ENCODE measurements at regions not wholly inside any gene's neighbourhood (a gene's known extent, or its start where the extent isn't known, plus 50 kb on each side); places are given as distances from the start of the nearest gene placed in this dataset.

DNA sequence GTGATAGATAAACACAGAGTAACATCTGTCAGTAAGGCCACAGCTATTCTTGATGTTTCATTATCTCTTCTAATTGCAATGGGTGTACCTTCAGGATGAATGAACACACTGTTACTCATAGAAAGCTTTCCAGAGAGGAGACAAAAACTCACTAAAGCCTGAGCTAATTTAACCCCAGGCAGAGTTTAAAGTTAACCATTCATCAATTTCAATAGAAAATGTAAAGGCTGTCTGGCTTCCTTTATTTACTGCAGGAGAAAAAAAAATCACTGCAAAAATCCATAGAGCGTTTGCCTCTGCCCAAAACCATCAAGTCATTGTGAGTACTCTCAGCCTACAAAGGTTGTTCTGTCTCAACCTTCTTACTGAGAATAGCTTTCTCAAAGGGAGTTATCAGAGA, 376.9 kb downstream of the PPP4R3C start:
- TF ChIP-seq NFIC (IDR thresholded peaks at IDR 0.05) (no peak), TEAD4 (IDR thresholded peaks at IDR 0.05) (no peak), YY1 (IDR thresholded peaks at IDR 0.05; ENCODE audit: low read depth) (no peak), TAF1 (IDR thresholded peaks at IDR 0.05; ENCODE audit: low read depth) (no peak), CREB1 (IDR thresholded peaks at IDR 0.05; ENCODE audit: low read depth) (no peak), ZBTB7A (IDR thresholded peaks at IDR 0.05; ENCODE audit: low read depth) (no peak), EGR1 (IDR thresholded peaks at IDR 0.05) (no peak), EP300 (IDR thresholded peaks at IDR 0.05; ENCODE audit: borderline replicate concordance) (no peak), CEBPB (IDR thresholded peaks at IDR 0.05) (no peak), TCF12 (IDR thresholded peaks at IDR 0.05; ENCODE audit: low read depth) (no peak), RAD21 (IDR thresholded peaks at IDR 0.05; ENCODE audit: low read depth) (no peak), FOXM1 (IDR thresholded peaks at IDR 0.05; ENCODE audit: borderline replicate concordance, low read depth) (no peak)
- TF ChIP-seq, protein P1, sequence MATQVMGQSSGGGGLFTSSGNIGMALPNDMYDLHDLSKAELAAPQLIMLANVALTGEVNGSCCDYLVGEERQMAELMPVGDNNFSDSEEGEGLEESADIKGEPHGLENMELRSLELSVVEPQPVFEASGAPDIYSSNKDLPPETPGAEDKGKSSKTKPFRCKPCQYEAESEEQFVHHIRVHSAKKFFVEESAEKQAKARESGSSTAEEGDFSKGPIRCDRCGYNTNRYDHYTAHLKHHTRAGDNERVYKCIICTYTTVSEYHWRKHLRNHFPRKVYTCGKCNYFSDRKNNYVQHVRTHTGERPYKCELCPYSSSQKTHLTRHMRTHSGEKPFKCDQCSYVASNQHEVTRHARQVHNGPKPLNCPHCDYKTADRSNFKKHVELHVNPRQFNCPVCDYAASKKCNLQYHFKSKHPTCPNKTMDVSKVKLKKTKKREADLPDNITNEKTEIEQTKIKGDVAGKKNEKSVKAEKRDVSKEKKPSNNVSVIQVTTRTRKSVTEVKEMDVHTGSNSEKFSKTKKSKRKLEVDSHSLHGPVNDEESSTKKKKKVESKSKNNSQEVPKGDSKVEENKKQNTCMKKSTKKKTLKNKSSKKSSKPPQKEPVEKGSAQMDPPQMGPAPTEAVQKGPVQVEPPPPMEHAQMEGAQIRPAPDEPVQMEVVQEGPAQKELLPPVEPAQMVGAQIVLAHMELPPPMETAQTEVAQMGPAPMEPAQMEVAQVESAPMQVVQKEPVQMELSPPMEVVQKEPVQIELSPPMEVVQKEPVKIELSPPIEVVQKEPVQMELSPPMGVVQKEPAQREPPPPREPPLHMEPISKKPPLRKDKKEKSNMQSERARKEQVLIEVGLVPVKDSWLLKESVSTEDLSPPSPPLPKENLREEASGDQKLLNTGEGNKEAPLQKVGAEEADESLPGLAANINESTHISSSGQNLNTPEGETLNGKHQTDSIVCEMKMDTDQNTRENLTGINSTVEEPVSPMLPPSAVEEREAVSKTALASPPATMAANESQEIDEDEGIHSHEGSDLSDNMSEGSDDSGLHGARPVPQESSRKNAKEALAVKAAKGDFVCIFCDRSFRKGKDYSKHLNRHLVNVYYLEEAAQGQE (IDR thresholded peaks at IDR 0.05; ENCODE audit: low read depth), result no peak
- TF ChIP-seq, protein P2, sequence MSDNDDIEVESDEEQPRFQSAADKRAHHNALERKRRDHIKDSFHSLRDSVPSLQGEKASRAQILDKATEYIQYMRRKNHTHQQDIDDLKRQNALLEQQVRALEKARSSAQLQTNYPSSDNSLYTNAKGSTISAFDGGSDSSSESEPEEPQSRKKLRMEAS (IDR thresholded peaks at IDR 0.05), result no peak
- TF ChIP-seq, protein P3, sequence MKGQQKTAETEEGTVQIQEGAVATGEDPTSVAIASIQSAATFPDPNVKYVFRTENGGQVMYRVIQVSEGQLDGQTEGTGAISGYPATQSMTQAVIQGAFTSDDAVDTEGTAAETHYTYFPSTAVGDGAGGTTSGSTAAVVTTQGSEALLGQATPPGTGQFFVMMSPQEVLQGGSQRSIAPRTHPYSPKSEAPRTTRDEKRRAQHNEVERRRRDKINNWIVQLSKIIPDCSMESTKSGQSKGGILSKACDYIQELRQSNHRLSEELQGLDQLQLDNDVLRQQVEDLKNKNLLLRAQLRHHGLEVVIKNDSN (IDR thresholded peaks at IDR 0.05), result no peak

DNA sequence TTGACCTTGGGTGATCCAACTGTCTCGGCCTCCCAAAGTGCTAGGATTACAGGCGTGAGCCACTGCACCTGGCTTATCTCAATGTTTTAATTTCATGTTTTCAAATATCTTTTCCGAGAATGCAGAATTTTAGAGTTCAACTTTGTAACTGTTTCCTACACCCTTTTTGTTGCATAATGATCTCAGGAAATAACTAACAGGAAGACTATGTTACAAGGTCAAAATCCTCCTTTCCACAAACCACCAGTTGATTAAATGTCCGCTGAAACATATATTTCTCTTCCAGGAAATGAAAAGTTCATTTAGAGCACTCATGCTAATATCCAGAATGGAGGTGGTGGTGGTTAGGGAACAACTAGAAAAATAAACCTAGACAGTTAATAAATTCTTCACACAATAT, 377.8 kb downstream of the PPP4R3C start:
- TF ChIP-seq TCF12 (IDR thresholded peaks at IDR 0.05; ENCODE audit: low read depth) (no peak), YY1 (IDR thresholded peaks at IDR 0.05; ENCODE audit: low read depth) (no peak), EGR1 (IDR thresholded peaks at IDR 0.05) (no peak), CREB1 (IDR thresholded peaks at IDR 0.05; ENCODE audit: low read depth) (no peak), TEAD4 (IDR thresholded peaks at IDR 0.05) (no peak), EP300 (IDR thresholded peaks at IDR 0.05; ENCODE audit: borderline replicate concordance) (no peak), ZBTB7A (IDR thresholded peaks at IDR 0.05; ENCODE audit: low read depth) (no peak), TAF1 (IDR thresholded peaks at IDR 0.05; ENCODE audit: low read depth) (no peak), NFIC (IDR thresholded peaks at IDR 0.05) (no peak), FOXM1 (IDR thresholded peaks at IDR 0.05; ENCODE audit: borderline replicate concordance, low read depth) (no peak), CEBPB (IDR thresholded peaks at IDR 0.05) (no peak), RAD21 (IDR thresholded peaks at IDR 0.05; ENCODE audit: low read depth) (no peak)
- TF ChIP-seq, protein P3 (IDR thresholded peaks at IDR 0.05), result no peak
- TF ChIP-seq, protein P2 (IDR thresholded peaks at IDR 0.05), result no peak
- TF ChIP-seq, protein P1 (IDR thresholded peaks at IDR 0.05; ENCODE audit: low read depth), result no peak

DNA sequence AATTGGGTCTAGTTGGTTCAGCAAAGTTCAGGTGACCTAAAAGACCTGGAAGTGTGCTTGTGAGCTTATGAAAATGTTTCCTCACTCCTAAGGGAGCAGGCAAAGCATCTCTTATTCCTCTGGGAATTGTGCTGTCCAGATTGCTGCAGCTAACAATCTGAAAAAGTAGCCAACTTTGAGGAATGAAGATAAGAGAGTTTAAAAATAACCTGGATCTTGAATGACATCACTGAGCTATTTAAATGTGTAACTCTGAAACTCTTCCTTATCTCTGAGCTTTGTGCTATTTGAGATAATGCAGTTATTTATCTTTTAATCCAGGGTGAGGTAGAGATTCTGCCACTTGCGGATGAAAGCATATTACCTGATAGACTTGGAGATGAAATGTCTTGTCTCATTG, 384.8 kb downstream of the PPP4R3C start:
- no peak for TF ChIP-seq RAD21 (IDR thresholded peaks at IDR 0.05; ENCODE audit: low read depth)
- TF ChIP-seq TAF1 (IDR thresholded peaks at IDR 0.05; ENCODE audit: low read depth), result no peak
- TF ChIP-seq CEBPB (IDR thresholded peaks at IDR 0.05), result no peak
- no peak for TF ChIP-seq TCF12 (IDR thresholded peaks at IDR 0.05; ENCODE audit: low read depth)
- TF ChIP-seq ZBTB7A (IDR thresholded peaks at IDR 0.05; ENCODE audit: low read depth), result no peak
- TF ChIP-seq FOXM1 (IDR thresholded peaks at IDR 0.05; ENCODE audit: borderline replicate concordance, low read depth), result no peak
- TF ChIP-seq, protein P1 (IDR thresholded peaks at IDR 0.05; ENCODE audit: low read depth), result no peak
- TF ChIP-seq CREB1 (IDR thresholded peaks at IDR 0.05; ENCODE audit: low read depth), result no peak
- no peak for TF ChIP-seq EGR1 (IDR thresholded peaks at IDR 0.05)
- TF ChIP-seq YY1 (IDR thresholded peaks at IDR 0.05; ENCODE audit: low read depth), result no peak
- no peak for TF ChIP-seq EP300 (IDR thresholded peaks at IDR 0.05; ENCODE audit: borderline replicate concordance)
- TF ChIP-seq, protein P2 (IDR thresholded peaks at IDR 0.05), result no peak
- TF ChIP-seq, protein P3 (IDR thresholded peaks at IDR 0.05), result no peak
- no peak for TF ChIP-seq TEAD4 (IDR thresholded peaks at IDR 0.05)
- no peak for TF ChIP-seq NFIC (IDR thresholded peaks at IDR 0.05)

Data from Ishikawa (cell line).